Nephron progenitor cell (in vitro differentiated cells): ENCODE measurements at regions not wholly inside any gene's neighbourhood (a gene's known extent, or its start where the extent isn't known, plus 50 kb on each side); places are given as distances from the start of the nearest gene placed in this dataset.
"Not testable (repeated sequence)": the region's sequence is repeated elsewhere in the genome, so short reads cannot be mapped to it uniquely, and the experiment has no call there.

Experiments
- DNase-seq: peaks from one replicate; pipeline ENCODE4 v3.0.0; 2021
- H3K27ac Mint-ChIP-seq: 2 replicates; pipeline ENCODE4 v1.8.0; 2021; ENCODE audit warnings: mild to moderate bottlenecking, moderate library complexity, mixed read lengths
- H3K27me3 Mint-ChIP-seq: 2 replicates; pipeline ENCODE4 v1.8.0; 2021; ENCODE audit warnings: mild to moderate bottlenecking, low read depth, mixed read lengths; ENCODE audit not compliant: poor library complexity
- H3K36me3 Mint-ChIP-seq: 2 replicates; pipeline ENCODE4 v1.8.0; 2021; ENCODE audit warnings: low read depth, mixed read lengths
- H3K4me1 Mint-ChIP-seq: 2 replicates; pipeline ENCODE4 v1.8.0; 2021; ENCODE audit warnings: mixed read lengths
- H3K4me3 Mint-ChIP-seq: 2 replicates; pipeline ENCODE4 v1.8.0; 2021; ENCODE audit warnings: mild to moderate bottlenecking, moderate library complexity, mixed read lengths
- H3K9me3 Mint-ChIP-seq: 2 replicates; pipeline ENCODE4 v1.8.0; 2021; ENCODE audit warnings: mild to moderate bottlenecking, moderate library complexity, mixed read lengths
- CTCF ChIP-seq: fragments of 200-600 bp; sonication (generic); IDR thresholded peaks from 2 replicates; pipeline ENCODE4 v1.5.0; 2021; ENCODE audit warnings: antibody characterized with exemption

GRCh38 chr11:13134066-13134465 lies 125.0 kb downstream of the RASSF10 start:
- DNase-seq = no peak
- TF ChIP-seq CTCF = no peak
- Mint-ChIP-seq H3K4me3 (peak overlapping the region; percentile 9), H3K27ac (peak overlapping the region; percentile 80), H3K27me3 (peaks cover 10% of the 10 kb centered on the region), H3K4me1 (peaks cover 48% of the 10 kb centered on the region), H3K36me3 (no peaks in the 10 kb centered on the region), H3K9me3 (peaks cover 44% of the 10 kb centered on the region)

GRCh38 chr11:13134886-13135285 lies 125.8 kb downstream of the RASSF10 start:
- H3K27me3 Mint-ChIP-seq = peaks cover 10% of the 10 kb centered on the region
- no peak for TF ChIP-seq CTCF
- no peak for DNase-seq
- peaks cover 38% of the 10 kb centered on the region for H3K9me3 Mint-ChIP-seq
- peak overlapping the region; percentile 80 for H3K27ac Mint-ChIP-seq
- H3K4me1 Mint-ChIP-seq = peaks cover 55% of the 10 kb centered on the region
- H3K36me3 Mint-ChIP-seq = no peaks in the 10 kb centered on the region
- peak overlapping the region; percentile 9 for H3K4me3 Mint-ChIP-seq

GRCh38 chr11:13135385-13136271 lies 126.5 kb downstream of the RASSF10 start:
- no peaks in the 10 kb centered on the region for H3K36me3 Mint-ChIP-seq
- no peak for TF ChIP-seq CTCF
- peak overlapping the region; percentile 60 for H3K27ac Mint-ChIP-seq
- peaks cover 30% of the 10 kb centered on the region for H3K9me3 Mint-ChIP-seq
- H3K4me3 Mint-ChIP-seq = peak overlapping the region; percentile 13
- no peak for DNase-seq
- peaks cover 10% of the 10 kb centered on the region for H3K27me3 Mint-ChIP-seq
- peaks cover 62% of the 10 kb centered on the region for H3K4me1 Mint-ChIP-seq

GRCh38 chr11:13136272-13136596 lies 127.1 kb downstream of the RASSF10 start:
- DNase-seq = no peak
- Mint-ChIP-seq H3K36me3 (no peaks in the 10 kb centered on the region), H3K27me3 (peaks cover 10% of the 10 kb centered on the region), H3K9me3 (peaks cover 24% of the 10 kb centered on the region), H3K4me1 (peaks cover 68% of the 10 kb centered on the region), H3K4me3 (peak overlapping the region; percentile 13), H3K27ac (peak overlapping the region; percentile 60)
- no peak for TF ChIP-seq CTCF

- H3K36me3 Mint-ChIP-seq = no peaks in the 10 kb centered on the region
- H3K27ac Mint-ChIP-seq = peak overlapping the region; percentile 1
- no peak for DNase-seq
- H3K4me1 Mint-ChIP-seq = peaks cover 85% of the 10 kb centered on the region
- no peak for TF ChIP-seq CTCF
- peaks cover 10% of the 10 kb centered on the region for H3K27me3 Mint-ChIP-seq
- no peak overlapping the region for H3K4me3 Mint-ChIP-seq
- peaks cover 9% of the 10 kb centered on the region for H3K9me3 Mint-ChIP-seq
Observed at GRCh38 chr11:13137844-13138301, 128.8 kb downstream of the RASSF10 start.

GRCh38 chr11:13139085-13139484 lies 130.0 kb downstream of the RASSF10 start:
- not testable (repeated sequence) for H3K4me3 Mint-ChIP-seq, H3K9me3 Mint-ChIP-seq, DNase-seq, H3K36me3 Mint-ChIP-seq, H3K27ac Mint-ChIP-seq
- H3K4me1 Mint-ChIP-seq = peaks cover 78% of the 10 kb centered on the region
- H3K27me3 Mint-ChIP-seq = peaks cover 13% of the 10 kb centered on the region
